A549 (cell line): ENCODE measurements at regions not wholly inside any gene's neighbourhood (a gene's known extent, or its start where the extent isn't known, plus 50 kb on each side); places are given as distances from the start of the nearest gene placed in this dataset.

Experiments used
- EP300 ChIP-seq, 2 experiments: fragments of >200 bp; sonication (Bioruptor Twin); formaldehyde crosslinking; IDR thresholded peaks; 2 replicates in 1 of 2; 3 replicates in 1 of 2; pipeline ENCODE4 v1.6.1; 2016 to 2017
- JUN ChIP-seq, 2 experiments: fragments of >200 bp; sonication (Bioruptor Twin); formaldehyde crosslinking; IDR thresholded peaks; 2 replicates in 1 of 2; 3 replicates in 1 of 2; pipeline ENCODE4 v1.6.1; 2016 to 2017
- JUNB ChIP-seq: fragments of >200 bp; sonication (Bioruptor Twin); formaldehyde crosslinking; IDR thresholded peaks from 2 replicates; pipeline ENCODE4 v1.6.1; 2016
- TF ChIP-seq, protein P1 (sequence below): fragments of >200 bp; sonication (Bioruptor Twin); formaldehyde crosslinking; IDR thresholded peaks from 3 replicates; pipeline ENCODE4 v1.5.1; 2016
- TF ChIP-seq, protein P2 (sequence below): fragments of >200 bp; sonication (Bioruptor Twin); formaldehyde crosslinking; IDR thresholded peaks from 3 replicates; pipeline ENCODE4 v1.6.1; 2016

DNA sequence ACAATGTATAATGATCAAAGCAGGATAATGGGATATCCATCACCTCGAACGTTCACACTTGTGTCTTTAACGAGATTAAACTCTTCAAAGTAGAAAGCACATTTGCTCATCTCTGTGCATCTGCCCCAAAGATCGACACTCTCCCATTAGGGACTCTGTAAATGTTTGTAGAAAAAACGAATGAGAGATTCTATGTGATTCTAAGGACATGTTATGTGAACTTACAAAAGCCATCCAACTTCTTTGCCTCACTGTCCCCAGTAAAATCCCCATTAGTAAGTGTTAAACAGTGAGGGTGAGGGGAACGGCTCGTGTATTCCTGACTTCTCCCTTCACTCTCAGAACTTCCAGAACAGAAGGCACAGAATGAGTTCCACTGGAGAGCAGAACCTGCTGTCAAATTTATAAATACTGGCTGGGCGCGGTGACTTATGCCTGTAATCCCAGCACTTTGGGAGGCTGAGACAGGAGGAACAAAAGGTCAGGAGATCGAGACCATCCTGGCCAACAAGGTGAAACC is 134.1 kb downstream of the WSCD1 start:
- TF ChIP-seq, protein P1, sequence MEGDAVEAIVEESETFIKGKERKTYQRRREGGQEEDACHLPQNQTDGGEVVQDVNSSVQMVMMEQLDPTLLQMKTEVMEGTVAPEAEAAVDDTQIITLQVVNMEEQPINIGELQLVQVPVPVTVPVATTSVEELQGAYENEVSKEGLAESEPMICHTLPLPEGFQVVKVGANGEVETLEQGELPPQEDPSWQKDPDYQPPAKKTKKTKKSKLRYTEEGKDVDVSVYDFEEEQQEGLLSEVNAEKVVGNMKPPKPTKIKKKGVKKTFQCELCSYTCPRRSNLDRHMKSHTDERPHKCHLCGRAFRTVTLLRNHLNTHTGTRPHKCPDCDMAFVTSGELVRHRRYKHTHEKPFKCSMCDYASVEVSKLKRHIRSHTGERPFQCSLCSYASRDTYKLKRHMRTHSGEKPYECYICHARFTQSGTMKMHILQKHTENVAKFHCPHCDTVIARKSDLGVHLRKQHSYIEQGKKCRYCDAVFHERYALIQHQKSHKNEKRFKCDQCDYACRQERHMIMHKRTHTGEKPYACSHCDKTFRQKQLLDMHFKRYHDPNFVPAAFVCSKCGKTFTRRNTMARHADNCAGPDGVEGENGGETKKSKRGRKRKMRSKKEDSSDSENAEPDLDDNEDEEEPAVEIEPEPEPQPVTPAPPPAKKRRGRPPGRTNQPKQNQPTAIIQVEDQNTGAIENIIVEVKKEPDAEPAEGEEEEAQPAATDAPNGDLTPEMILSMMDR: no peak
- TF ChIP-seq JUN (IDR thresholded peaks at IDR 0.05) (no peak), EP300 (IDR thresholded peaks at IDR 0.05) (no peak), JUNB (no peak)
- TF ChIP-seq, protein P2, sequence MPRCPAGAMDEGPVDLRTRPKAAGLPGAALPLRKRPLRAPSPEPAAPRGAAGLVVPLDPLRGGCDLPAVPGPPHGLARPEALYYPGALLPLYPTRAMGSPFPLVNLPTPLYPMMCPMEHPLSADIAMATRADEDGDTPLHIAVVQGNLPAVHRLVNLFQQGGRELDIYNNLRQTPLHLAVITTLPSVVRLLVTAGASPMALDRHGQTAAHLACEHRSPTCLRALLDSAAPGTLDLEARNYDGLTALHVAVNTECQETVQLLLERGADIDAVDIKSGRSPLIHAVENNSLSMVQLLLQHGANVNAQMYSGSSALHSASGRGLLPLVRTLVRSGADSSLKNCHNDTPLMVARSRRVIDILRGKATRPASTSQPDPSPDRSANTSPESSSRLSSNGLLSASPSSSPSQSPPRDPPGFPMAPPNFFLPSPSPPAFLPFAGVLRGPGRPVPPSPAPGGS: no peak
